GM13976 (cell line): ENCODE measurements at regions not wholly inside any gene's neighbourhood (a gene's known extent, or its start where the extent isn't known, plus 50 kb on each side); places are given as distances from the start of the nearest gene placed in this dataset.

ENCODE experiments used
- DNase-seq: peaks from one replicate; pipeline ENCODE4 v3.0.0; 2012; ENCODE audit warnings: low spot score
- in situ Hi-C: fragments of 300-500 bp; cut with MboI; formaldehyde crosslinking; loops from one replicate; pipeline ENCODE4 v1.12.0; 2022; ENCODE audit warnings: low sequenced_read_pairs, mixed read lengths, inconsistent platforms; ENCODE audit not compliant: unreplicated experiment
- TF ChIP-seq, protein P1 (sequence below): IDR thresholded peaks from 2 replicates; pipeline ENCODE4 v1.5.1; 2012; ENCODE audit warnings: borderline replicate concordance, mild to moderate bottlenecking; ENCODE audit not compliant: insufficient read depth; ENCODE audit errors: extremely low read depth, missing control alignments, control extremely low read depth

DNA sequence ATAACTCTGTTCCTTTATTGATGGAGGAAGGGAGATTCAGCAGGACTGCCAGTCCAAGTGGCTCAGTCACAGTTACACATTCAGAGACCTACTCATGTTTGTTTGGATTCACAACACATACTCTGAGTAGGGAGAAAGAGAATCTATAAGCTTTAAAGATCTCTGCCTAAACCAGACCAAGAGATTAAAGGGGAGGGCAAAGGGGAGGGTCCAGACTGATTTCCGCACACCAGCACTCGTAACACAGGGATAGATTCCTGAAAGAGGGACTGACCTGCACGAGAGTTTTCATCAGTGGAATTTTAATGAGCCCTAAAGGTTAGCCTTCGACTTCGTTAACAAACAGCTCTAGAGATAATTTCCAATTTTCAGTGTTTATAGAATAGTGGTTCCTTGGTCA is 71.7 kb upstream of the PMFBP1 start:
- in situ Hi-C loops = no loop called here
- no peak for DNase-seq
- TF ChIP-seq, protein P1, sequence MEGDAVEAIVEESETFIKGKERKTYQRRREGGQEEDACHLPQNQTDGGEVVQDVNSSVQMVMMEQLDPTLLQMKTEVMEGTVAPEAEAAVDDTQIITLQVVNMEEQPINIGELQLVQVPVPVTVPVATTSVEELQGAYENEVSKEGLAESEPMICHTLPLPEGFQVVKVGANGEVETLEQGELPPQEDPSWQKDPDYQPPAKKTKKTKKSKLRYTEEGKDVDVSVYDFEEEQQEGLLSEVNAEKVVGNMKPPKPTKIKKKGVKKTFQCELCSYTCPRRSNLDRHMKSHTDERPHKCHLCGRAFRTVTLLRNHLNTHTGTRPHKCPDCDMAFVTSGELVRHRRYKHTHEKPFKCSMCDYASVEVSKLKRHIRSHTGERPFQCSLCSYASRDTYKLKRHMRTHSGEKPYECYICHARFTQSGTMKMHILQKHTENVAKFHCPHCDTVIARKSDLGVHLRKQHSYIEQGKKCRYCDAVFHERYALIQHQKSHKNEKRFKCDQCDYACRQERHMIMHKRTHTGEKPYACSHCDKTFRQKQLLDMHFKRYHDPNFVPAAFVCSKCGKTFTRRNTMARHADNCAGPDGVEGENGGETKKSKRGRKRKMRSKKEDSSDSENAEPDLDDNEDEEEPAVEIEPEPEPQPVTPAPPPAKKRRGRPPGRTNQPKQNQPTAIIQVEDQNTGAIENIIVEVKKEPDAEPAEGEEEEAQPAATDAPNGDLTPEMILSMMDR = no peak

DNA sequence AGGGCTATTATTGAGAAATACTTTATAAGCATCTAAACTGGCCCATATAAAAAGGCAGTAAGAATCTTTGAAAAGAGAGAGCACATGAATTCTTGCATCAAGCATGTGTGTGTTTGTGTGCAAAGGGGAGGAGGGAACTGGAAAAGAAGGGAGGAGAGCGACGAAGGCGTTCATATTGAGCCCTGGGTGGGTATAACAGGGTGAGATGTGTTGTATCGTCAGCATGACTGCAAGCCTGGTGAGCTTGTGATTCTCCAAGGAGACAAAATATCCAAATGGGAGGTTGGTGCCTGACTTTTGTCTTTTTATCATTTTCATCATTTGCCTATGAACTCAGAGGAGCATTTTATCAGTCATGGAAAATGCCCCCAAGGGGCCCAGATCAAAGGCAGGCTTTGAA is 70.8 kb upstream of the PMFBP1 start:
- in situ Hi-C loops = no loop called here
- TF ChIP-seq, protein P1 = no peak
- DNase-seq = no peak

DNA sequence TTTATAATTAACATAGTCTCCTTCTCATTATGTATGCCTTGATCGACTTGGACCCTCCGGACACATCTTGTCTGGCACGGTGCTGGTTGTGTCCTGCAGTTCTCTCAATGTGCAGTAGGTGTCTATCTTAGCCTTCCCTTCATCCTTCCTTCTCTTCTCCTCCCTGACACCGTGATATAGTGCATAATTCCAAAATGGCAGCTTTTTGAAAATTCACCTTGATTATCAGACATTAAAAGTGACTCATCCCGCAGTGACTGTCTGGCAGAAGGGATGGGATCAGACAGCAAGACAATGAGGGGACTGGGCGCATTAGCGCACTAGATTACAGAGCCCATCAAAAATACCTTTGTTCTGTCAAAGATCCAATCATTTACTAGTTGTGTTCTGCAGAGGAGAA is 70.0 kb upstream of the PMFBP1 start:
- TF ChIP-seq, protein P1 = peak; percentile 19
- in situ Hi-C loops = no loop called here
- no peak for DNase-seq

DNA sequence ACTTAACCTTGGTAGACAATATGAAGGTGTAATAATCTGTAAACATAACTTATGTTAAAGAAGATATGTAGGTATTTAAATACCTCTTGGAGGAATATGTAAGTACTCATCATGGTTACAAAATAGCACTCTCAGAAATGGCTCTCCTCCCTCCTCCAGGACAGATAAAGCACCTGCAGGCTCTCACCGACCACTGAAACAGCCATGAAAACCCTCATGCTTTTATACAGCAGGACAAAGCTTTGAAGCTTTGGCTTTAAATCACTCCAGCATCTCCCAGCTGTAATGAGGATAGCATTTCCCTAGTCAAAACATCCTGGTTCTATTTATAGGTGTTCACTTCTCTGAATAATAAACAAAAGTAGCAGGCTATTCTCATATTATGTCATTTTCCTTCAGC is 69.1 kb upstream of the PMFBP1 start:
- in situ Hi-C loops = no loop called here
- DNase-seq = no peak
- TF ChIP-seq, protein P1 = no peak

DNA sequence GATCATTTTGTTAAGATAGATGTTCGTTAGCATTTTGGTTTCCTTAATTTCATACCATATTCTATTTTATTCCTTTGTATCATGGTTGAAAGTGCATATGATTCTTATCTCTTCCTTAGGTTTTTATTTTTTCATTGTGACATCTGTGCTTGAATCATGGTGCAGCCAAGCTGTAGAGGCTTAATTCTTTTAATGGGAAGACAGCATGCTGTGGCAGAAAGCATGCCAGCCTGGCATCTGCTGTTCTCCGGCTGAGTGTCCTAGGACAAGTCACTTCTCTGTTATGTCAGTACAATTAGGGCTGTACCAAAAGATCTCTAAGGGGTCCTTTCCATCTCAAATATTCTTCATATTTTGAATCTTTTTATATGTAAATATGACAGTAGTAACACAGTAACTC is 68.5 kb upstream of the PMFBP1 start:
- no peak for DNase-seq
- in situ Hi-C loops = no loop called here
- TF ChIP-seq, protein P1 = no peak

DNA sequence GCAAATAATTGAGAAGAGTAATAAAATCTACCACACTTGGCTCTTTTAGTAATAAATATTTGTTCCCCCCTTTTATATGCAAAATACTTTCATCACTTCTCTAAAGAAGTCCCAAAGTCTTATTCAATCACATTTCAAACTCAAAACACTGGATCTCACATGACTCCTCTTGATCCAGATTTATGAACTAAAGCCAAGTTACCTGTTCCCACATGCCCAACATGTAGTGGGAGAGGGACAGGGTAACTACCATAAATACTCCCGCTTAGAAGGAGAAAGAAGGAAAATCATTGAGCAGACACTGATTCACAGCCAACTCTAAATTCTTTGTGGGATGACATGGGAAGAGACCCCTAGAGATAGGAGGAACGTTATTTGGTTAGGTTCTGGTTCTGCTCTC is 64.9 kb upstream of the PMFBP1 start:
- TF ChIP-seq, protein P1 = no peak
- no peak for DNase-seq
- in situ Hi-C loops = no loop called here

DNA sequence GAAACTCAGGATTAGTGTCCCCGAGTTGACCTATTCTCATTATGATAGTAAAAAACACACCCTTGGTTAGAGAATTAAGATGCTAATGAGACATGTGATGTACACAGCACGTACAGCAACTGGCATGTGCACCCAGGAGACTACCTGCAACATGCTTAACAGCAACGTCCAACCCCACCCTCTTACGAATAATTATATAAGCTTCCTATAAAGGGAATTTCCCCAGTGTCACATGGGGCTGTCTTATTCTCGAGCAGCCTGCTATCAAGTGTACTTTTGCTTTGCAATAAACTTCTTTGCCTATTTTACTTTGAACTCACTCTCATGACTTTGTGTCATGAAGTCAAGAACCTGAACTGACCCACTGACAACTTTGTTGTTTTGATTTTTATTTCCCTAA is 62.4 kb upstream of the PMFBP1 start:
- no peak for DNase-seq
- TF ChIP-seq, protein P1 = no peak
- in situ Hi-C loops = no loop called here
